ENCODE measurements at regions not wholly inside any gene's neighbourhood (a gene's known extent, or its start where the extent isn't known, plus 50 kb on each side); places are given as distances from the start of the nearest gene placed in this dataset.

- TF ChIP-seq CTCF (conservative IDR thresholded peaks at IDR 0.05; ENCODE audit: low read depth in 2 of 2) (no peak), REST (IDR thresholded peaks at IDR 0.05; ENCODE audit: unreplicated experiment) (no peak), EZH2phosphoT487 (IDR thresholded peaks at IDR 0.05; ENCODE audit: unreplicated experiment) (no peak), EZH2 (IDR thresholded peaks at IDR 0.05; ENCODE audit: low read depth, unreplicated experiment) (no peak), POLR2AphosphoS5 (IDR thresholded peaks at IDR 0.05; ENCODE audit: low read depth) (no peak), ZNF114 (CRISPR knock-in tag; IDR thresholded peaks at IDR 0.05) (no peak), ZNF331 (CRISPR knock-in tag; IDR thresholded peaks at IDR 0.05; ENCODE audit: low read depth) (no peak), STAT1 (IDR thresholded peaks at IDR 0.05; ENCODE audit: unreplicated experiment) (no peak), CREB1 (CRISPR knock-in tag; IDR thresholded peaks at IDR 0.05; ENCODE audit: low read depth) (no peak)
Observed at GRCh38 chr9:107559494-107560086, 70.0 kb upstream of the KLF4 start.

All from GM23338 (cell line).